ENCODE measurements at regions not wholly inside any gene's neighbourhood (a gene's known extent, or its start where the extent isn't known, plus 50 kb on each side); places are given as distances from the start of the nearest gene placed in this dataset.
"Not testable (repeated sequence)": the region's sequence is repeated elsewhere in the genome, so short reads cannot be mapped to it uniquely, and the experiment has no call there.

DNA sequence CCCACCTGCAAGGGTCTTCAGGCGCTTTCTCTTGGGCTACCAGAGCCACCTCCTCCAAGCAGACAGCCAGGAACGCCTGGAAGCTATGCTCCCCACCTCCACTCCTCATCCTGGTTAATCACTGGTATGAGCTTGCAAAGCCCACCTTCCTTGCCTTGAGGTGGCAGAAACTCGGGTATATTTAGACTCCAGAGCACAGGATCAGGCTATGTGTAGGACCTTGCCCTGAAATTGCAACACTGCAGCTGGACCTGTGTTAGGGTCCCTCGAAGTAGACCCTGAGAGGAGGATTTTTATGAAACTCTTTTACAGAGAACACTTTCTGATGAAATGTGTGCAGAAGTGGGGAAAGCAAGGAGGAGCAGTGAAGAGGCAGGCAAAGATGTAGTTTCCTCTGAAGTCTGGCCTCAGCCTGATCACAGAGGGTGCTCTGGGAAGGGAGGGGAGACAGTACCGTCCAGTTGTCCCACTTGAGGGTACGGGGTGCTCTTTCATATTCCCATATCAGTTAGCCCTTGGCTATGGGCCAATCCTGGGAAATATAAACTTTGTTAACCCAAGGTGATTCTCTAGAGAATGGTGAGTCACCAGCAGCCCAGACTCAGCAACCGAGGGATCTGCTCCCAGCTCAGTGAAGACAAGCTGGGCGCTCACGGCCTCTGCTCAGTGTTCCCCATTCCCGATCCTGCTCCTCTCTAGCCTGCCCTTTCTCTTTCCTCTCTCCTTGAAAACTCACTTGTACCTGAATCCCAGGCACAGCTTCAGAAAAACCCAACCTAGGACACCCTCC, 157.9 kb downstream of the UQCRFS1 start:
- no peak for DNase-seq (ENCODE audit: low spot score)

DNA sequence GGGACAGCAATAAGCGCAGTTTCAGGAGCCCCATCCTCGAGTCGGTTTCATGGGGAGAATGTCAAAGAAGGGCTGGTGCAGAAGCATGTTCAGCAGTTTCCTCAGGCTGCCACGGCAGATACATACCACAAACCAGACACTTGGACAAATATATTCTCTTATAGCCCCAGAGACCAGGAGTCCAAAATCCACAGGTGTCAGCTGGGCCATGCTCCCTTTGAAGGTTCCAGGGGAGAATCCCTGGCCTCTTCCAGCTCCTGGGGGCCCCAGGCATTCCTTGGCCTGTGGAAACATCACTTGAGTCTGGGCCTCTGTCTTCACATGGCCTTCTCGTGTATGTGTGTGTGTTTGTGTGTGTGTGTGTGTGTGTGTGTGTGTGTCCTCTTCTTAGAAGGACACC, 164.1 kb downstream of the UQCRFS1 start:
- DNase-seq (ENCODE audit: low spot score): no peak

DNA sequence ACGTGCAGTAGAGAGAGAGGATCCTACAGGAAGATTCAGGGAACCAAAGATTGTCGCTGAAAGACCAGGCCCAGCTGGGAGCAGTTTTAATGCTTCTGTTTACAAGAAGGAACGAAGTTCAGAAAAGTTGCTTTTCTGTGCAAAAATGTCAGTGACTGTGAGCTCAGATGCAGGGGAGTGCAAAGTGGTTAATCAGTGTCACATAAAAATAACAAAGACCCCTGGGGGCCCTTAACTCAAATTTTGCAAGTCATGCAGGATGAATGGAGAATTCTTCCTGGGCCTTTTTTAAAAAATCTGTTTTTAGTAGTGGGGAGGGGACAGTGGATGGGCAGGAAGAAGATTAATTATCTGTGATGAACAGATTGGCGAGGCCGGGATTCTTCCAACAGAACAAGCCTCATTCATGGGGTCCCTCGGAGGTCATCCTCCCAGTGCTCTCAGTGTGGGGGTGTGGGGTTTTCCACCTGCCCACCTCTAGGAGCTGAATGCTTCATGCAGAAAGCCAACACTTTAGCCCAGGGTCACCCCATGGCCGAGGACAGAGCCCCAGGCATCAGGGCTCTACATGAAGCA, 167.2 kb downstream of the UQCRFS1 start:
- DNase-seq (ENCODE audit: low spot score): no peak

DNA sequence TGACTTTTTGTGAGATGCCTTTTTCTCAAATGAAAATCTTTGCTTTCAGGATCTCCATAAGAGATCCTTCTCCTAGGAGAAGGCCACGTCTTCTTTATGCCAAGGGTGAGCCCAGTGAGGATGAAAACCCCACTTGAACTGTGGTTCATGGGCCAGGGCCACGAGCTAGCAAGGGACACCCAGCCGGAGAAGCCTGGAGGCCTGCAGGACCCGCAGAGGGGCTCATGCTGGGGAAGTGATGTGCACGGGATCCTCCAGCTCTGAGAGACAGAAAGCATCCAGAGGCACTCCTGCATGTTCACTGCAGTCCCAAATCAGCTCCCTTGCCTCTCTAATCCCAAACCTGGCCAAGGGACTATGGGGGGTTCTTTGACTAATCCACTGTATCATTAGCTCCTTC, 168.9 kb downstream of the UQCRFS1 start:
- no peak for DNase-seq (ENCODE audit: low spot score)

DNA sequence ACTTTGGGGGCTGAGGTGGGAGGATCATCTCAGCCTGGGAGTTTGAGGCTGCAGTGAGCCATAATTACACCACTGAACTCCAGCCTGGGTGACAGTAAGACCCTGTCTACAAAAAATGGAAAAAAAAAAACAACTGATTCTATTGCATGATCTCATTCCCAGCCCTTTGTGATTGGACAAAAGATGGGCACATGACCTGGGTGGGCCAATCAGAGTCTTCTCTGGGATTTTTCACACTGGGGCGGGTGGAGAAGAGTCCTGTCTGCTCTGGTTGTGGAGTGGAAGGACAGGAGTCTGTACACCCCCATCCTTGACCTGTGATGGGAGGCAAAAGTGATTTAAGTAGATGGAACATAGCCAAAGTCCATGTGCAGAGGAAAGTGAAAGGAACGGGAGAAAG, 170.5 kb downstream of the UQCRFS1 start:
- no peak for DNase-seq (ENCODE audit: low spot score)

DNA sequence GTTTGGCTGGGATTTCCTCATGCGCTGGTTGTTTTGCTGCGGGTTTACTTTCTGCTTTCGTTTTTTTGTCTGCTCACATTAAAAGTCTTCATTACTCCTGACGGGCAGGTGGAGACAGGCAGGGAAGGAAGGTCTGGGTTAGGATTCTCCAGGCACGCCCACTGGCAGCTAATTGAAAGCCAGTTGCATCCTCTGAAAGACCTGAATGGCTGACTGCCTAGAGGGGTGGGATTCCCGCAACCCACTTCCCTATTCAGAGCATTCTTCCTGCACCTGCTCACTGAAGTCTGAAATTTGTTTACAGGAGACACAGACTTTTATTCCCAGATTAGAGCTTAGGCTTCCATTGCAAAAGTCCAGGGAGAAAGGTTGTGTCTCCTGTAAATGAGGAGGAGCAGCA, 172.0 kb downstream of the UQCRFS1 start:
- DNase-seq (ENCODE audit: low spot score): no peak

DNA sequence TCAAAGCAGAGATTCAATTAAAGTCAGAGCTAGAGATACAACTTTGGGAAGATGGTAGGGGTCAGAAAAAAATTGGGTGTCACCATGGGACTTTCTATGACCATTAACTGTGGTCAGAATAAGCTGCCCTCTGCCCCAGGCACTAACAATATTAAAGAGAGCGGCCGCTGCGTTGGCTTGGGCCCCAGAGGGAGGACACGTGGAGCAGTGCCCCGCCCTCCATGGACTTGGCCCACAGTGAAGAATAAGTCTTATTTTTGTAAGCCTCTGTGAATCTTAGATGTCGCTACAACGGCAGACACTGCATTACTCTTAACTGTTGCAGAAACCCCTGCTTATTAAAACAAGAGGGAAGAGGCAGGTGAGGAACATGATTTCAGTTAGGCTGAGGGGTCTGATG, 172.7 kb downstream of the UQCRFS1 start:
- no peak for DNase-seq (ENCODE audit: low spot score)

DNA sequence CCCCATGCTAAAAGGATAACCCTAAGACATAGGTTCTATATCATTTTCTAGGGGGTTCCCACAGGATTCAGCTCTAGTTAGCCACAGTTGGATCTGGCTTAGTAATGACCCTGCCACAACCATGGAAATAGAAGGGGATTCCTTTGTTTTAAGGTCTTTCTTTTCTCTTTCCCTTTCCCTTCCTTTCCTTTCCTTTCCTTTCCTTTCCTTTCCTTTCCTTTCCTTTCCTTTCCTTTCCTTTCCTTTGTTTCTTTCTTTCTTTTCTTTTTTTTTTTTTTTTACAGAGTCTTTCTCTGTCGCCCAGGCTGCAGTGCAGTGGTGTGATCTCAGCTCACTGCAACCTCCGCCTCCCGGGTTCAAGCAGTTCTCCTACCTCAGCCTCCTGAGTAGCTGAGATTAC, 173.9 kb downstream of the UQCRFS1 start:
- not testable (repeated sequence) for DNase-seq (ENCODE audit: low spot score)

DNA sequence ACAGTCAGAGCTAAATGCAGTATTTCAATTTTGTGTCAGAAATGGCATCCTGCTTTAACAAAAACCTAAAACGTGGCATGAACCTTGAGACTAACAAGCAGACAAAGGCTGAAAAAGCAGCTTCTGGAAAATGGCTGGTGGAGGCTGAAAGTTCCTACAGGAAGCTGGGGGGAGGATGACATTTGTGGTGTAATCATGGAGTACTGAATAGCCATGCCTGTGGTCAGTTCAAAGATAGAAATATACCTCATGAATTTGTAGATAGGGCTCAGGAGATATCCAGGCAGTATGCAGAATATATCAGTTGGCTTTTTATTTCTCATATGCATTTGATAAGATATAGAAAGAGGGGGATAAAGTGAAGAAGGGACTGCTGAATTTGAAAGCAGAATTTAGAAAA, 181.7 kb downstream of the UQCRFS1 start:
- no peak for DNase-seq (ENCODE audit: low spot score)

DNA sequence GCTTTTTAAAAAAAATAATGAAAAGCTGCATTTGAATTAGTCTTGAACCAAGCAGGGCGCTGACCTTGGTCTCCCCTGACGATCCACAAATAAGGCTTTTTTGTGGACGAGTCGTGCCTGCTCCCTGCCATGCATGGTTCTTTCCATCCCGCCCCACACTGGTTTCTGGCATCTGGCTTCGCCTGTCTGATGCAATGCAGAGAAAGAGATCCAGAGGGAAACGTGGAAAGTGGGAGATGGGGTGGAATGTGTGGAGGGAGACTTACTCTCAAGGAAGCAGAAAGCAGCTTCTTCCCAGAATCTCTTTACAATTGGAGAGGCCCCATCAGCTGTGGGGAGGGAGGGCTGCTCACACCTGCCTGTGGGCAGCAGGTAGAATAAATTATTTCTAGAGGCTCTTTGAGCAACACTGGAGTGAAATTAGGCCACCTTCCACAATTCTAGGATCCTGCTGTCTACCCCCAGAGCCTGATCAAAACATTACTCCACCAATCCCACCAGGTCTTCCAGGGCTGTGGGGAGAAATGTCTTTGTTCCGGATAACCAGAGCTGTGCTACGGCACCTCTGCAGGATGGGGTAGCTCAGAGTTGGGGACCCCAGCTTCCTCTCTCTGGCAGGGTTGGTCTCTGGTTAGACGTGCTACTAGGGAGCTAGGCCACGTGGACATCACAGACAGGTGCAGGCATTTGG, 183.5 kb downstream of the UQCRFS1 start:
- no peak for DNase-seq (ENCODE audit: low spot score)

DNA sequence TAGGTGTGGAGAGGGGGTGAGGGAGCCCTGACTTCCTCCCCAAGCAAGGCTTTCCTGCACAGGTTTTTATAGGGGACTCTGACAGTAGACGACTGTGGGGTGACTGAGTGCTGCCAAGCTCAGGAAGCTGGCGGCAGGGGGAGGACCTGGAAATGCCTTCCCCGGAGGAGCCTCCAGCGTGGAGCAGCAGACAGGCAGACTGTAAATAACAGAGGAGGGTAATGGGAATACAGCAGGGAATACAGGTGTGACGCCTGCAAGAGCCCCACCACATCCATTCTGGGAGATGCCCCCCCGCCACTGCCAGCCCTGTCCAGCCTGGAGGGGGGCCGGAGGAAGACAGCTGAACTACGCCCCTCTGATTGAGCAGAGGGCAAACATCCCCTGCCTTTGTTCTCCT, 190.4 kb downstream of the UQCRFS1 start:
- DNase-seq (ENCODE audit: low spot score): no peak

DNA sequence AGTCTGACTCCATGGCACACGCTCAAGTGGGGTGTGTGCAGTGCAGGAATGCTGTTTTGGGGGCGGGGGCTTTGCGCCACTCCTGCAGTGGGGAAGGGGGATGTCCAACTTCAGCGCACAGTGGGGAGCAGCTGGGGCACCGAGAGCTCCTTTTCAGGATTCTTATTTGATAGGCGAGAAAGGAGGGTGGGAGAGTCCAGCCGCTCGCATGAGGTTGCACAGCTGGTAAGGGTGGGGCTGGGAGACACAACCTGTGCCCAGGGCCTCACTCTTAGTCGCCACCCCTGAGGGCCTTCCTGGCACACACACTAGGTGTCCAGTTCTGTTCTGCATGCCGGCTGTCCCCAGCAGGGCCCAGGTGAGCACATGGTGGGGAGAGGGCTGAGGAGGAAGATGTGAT, 190.8 kb downstream of the UQCRFS1 start:
- DNase-seq (ENCODE audit: low spot score): no peak

DNA sequence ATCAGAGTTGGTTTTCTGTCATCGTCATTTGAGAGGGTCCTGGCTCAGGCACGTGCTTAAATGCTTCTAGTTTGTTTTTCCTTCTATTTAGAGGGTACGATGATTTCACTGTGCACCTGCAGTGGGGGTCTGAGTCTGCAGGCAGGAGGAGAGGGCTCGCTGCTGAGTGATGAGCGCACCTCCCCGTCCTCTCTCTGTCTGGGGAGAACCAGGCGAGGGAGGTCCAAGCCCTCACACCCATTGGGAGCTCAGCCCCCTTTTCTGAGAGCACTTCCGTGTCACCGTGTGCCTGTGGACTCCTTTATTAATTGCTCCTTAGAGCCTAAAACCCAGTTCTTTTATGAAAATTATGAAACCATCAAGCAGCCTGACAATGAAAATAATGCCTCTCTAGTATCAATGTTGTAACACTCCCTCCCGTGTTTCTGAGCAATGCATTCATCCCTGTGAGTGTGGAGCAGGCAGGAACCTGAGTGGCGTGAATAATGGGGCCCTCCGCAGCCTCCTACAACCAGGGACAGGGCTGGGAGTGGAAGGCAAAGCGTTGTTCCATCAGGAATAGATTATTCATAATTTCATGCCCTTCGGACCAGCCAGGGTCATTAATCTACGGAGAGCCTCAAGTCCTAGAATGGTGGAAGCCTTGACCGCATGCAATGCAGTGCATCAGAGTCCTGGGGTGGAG, 191.6 kb downstream of the UQCRFS1 start:
- no peak for DNase-seq (ENCODE audit: low spot score)

DNA sequence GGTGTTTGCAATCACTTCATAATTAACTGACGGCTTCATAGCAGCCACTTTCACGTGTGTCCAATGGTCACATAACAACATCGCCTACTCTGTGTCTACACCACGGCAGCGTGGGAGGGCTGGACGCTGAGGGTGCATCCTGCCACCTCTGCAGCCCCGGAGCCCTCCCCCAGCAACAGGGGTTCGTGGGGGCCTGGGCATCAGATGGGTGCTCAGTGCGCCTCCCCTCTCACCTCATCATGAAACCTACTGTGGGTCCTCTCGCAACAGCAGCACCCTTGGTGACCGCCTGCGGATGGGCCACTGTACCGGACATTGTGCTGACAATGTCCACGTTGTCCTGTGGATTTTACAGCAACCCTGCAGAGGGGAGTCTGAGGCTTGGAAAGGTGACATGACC, 193.5 kb downstream of the UQCRFS1 start:
- no peak for DNase-seq (ENCODE audit: low spot score)

DNA sequence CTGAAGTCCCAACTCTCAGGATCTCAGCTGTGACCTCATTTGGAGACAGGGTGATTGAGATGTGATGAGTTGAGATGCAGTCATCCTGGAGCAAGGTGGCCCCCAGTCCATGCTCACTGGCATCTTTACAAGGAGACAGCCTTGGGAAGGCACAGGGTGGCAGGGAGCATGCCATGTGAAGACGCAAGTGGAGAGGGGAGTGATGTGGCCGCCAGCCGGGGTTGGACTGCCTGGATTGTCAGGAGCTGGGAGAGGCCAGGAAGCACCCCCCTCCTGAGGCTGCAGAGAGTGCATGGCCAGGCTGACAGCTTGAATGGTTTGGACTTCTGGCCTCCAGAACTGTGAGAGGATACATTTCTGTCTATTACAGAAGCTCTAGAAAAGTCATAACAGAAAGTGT, 194.4 kb downstream of the UQCRFS1 start:
- DNase-seq (ENCODE audit: low spot score): no peak

DNA sequence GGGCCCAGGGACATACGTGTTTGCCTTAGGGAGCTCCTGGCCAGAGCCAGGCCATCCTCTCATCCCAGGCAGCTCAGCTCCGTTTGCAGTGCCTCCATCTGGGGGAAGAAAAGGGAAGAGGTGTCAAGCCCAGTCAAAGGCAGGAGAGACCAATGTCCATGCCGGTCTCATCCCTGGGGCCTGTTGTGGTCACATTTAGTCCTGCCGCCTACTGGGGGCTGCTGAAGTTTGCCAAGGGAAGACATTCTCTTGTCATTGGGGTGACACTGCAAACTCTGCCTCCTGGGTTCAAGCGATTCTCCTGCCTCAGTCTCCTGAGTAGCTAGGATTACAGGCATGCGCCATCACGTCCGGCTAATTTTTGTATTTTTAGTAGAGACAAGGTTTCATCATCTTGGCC, 195.2 kb downstream of the UQCRFS1 start:
- DNase-seq (ENCODE audit: low spot score): no peak

DNA sequence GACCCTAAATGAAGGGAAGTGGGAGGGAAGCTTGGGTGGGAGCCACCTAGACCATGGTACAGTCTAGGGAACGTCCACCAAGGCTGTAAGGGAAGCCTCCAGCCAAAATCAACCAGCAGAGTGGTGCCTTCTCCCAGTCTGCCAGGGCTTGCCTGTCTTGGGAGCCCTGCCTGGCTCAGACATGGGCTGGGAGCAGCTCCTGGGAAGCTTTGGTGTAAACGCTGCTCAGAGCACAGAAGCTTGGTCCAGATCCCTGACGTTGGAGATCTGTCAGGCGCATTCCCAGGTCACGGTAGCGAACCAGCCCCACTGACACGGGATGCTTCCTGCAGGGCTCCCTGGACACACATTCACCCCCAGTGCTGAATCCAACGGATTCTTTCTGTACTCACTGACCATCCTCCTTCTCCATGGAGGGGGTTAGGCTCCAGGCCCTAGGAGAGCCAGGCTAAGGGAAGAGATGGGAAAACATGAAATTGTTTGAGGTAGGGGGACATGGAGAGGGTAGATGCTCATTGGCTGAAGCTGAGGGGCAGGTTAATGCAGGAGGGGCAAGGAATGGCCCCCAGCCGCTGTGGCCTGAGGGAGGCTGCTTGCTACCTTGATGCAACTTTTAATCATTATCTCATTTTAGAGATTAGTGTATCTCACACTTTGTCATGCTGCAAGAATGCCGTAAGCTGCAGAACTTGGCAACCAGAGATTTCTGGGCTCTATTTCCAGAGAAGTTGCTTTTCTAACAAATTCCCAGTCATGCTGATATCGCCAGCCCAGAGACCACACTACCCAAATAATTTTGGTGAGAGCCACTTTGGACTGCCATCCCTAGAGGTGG, 195.8 kb downstream of the UQCRFS1 start:
- DNase-seq (ENCODE audit: low spot score): no peak

DNA sequence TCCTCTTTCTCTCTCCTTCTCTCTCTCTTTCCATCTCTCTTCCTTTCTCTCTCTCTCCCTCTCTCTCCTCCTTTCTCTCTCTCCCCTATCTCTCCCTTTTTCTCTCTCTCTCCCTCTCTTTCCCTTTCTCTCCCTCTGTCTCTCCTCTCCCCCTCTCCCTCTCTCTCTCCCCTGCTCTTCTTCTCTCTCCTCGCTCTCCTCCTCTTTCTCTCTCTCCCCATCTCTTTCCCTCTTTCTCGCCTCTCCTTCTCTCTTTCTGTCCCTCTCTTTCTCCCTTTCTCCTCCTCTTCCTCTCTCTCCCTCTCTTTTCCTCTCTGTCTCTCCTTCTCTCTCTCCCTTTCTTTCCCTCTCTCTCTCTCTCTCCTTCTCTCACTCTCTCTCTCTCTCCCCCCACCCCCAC, 196.6 kb downstream of the UQCRFS1 start:
- DNase-seq (ENCODE audit: low spot score): no peak

DNA sequence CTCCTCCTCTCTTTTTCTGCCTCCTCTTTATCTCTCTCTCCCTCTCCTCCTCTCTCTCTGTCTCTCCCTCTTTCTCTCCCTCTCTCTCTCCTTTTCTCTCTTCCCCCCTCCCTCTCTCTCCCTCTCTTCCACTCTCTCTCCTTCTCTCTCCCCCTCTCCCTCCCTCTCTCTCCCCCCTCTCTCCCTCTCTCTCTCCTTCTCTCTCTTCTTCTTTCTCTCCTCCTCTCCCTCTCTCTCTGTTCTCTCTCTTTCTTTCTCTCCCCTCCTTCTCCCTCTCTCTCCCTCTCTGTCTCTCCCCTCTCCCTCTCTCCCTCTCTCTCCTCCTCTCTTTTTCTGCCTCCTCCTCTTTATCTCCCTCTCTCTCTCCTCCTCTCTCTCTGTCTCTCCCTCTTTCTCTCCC, 197.4 kb downstream of the UQCRFS1 start:
- no peak for DNase-seq (ENCODE audit: low spot score)

DNA sequence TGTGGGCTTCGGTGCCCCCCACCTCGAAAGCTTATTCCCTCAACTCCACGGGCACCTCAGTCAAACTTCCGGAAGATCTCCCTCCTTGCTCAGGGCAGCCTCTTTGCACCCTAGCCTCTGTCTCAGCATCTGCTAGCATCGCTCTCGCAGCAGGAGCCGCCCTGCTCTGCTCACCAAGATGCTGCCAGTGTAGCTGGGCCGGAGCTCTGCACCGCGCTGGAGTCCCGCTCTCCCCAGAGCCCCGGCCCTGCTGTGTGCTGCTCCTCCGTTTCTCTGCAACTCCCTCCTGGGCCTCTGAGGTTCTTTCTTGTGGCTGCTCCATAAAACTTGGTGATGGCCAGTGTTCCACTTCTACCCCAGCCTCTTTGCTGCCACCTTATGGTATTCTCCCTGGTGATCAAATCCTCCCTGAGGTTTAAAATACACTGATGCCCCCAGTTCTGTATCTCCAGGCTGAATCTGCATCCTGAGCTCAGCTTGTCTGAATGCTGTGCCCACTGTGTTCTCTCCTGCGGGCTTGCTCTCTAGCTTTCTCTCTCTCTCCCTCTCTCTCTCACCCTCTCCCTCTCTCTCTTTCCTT, 198.0 kb downstream of the UQCRFS1 start:
- no peak for DNase-seq (ENCODE audit: low spot score)

DNA sequence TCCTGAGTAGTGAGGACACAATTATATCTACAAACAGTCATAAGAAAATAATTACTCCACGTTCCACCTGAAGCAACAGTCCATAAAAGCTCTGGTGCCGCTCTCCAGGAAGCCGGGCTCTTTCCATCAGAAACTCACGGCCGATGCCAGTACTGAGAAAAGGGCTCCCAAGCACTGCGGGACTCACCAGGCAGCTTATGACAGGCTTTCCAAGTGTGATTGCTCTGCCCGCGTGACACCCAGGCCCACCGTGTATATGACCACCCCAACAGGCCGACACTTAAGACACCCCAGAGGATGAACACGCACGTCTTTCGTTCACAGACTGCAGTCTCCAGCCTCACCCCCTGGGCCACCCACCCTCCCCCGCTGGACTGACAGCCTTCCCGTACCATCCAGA, 199.0 kb downstream of the UQCRFS1 start:
- no peak for DNase-seq (ENCODE audit: low spot score)

DNA sequence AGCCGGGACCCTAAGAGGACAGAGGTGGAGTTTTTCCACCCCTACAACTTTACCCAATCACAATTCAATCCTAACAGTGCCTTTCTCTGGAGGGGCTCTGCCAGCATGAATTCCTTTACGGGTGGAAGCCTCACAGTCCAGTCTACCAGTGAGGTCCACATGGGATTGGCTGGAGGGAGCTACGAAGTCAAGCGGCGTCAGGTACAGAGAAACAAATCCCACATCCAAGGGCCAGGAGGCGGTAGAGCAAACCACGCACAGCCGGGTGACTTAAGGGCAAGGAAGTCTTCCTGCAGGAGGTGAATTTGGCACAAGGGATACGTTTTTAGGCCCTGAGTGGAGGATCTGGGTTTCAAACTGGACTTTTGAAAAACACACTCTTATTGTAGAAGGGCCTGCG, 199.6 kb downstream of the UQCRFS1 start:
- no peak for DNase-seq (ENCODE audit: low spot score)
